Transverse colon (tissue), 4 donors: ENCODE measurements at regions not wholly inside any gene's neighbourhood (a gene's known extent, or its start where the extent isn't known, plus 50 kb on each side); places are given as distances from the start of the nearest gene placed in this dataset.

ENCODE experiments used
- CTCF ChIP-seq, 5 experiments: fragments of 200-600 bp in 3 of 5; fragments of 450-650 bp in 2 of 5; sonication (generic) in 3 of 5; IDR thresholded peaks; 1 replicate in 2 of 5; 2 replicates in 3 of 5; pipeline ENCODE4 v1.5.1; 2016 to 2017; ENCODE audit warnings: antibody characterized with exemption in 5 of 5, inconsistent platforms in 3 of 5, mild to moderate bottlenecking in 2 of 5, moderate library complexity in 1 of 5
- EP300 ChIP-seq: sonication (generic); formaldehyde crosslinking; IDR thresholded peaks from one replicate; pipeline ENCODE4 v1.6.1; 2017; ENCODE audit warnings: antibody characterized with exemption, low read depth
- POLR2A ChIP-seq: fragments of 450-650 bp; IDR thresholded peaks from one replicate; pipeline ENCODE4 v1.6.1; 2016; ENCODE audit warnings: antibody characterized with exemption, mild to moderate bottlenecking, moderate library complexity
- POLR2AphosphoS5 ChIP-seq, 3 donors: sonication (generic); formaldehyde crosslinking; IDR thresholded peaks; one replicate each; pipeline ENCODE4 v1.6.1; 2016; ENCODE audit warnings: antibody characterized with exemption in 3 of 3

DNA sequence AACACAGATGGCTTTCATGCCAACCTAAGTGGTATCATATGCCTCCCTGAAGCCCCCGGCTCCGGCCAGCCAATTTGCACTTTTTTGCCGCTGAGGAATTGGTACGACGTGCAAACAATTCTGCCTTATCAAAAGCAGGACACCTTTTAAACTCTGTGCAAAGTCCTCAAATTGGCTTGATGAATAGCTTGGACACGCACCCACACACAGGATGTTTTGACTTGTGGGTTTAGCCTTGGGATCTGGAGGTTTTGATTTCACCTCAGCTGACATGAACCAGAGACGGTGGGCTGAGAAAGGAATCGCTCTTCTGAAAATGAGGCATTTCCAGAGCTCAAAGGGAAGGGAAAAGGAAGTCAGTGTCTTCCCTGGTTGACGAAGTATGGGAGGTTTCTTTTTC lies 110.8 kb upstream of the SHOX start:
- TF ChIP-seq CTCF (IDR thresholded peaks at IDR 0.05), result no peak
- TF ChIP-seq POLR2AphosphoS5 (IDR thresholded peaks at IDR 0.05), result no peak
- no peak for TF ChIP-seq EP300
- no peak for TF ChIP-seq POLR2A
